NCI-H446 (cell line): ENCODE measurements at regions not wholly inside any gene's neighbourhood (a gene's known extent, or its start where the extent isn't known, plus 50 kb on each side); places are given as distances from the start of the nearest gene placed in this dataset.

Source experiments
- DNase-seq, 2 experiments: peaks; one replicate each; lab custom pipeline; 2025; lab: John Stamatoyannopoulos, UW

DNA sequence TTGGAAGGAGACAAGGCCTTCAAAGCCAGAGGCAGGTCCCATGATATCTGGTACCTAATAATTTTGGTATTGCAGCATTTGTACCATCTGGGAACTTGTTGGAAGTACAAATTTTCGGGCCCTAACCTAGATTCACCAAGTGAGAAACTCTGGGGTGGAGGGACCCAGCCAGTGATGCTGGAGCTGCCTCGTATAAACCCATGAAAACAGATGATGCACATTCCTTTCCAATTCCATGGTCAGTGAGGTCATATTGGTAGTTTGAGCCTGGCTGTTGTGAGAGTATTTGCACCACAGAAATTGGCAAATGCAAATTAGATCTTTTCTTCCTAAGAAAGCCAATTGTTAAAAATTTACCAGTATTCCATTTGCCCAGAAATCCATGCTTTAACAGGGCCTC is 269.6 kb upstream of the PLXNA2 start:
- DNase-seq, result no peak

GRCh38 chr1:208515129-208515528 is 270.9 kb upstream of the PLXNA2 start:
- DNase-seq, result no peak

GRCh38 chr1:208516780-208517179 is 272.6 kb upstream of the PLXNA2 start:
- no peak for DNase-seq

DNA sequence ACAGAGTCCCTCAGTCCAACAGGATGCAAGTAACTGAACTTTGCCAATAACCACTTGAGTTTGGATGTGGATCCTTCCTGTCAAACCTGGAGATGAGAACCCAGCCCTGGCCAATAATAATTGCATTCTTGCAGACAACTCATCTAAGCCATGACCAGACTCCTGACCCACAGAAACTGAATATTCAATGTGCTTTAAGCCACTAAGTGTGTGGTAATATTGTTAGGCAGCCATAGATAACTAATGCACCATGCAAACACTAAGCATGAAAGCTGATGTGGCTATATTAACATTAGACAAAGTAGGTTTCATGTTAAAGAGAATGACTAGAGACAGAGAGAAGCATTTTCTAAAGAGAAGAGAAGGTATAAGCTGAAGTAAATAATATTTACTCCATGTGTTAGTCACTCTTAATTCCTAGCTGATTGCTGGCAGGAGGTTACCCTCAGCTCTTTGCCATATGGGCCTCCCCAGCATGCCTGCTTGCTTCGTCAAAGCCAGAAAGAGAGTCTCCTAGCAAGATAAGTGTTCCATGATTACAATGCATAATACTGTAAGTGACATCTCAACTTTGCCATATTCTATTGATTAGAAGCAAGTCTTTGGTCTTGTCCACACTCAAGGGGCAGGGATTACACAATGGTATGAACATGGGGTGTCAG is 276.4 kb upstream of the PLXNA2 start:
- DNase-seq, result peak; percentile 33 to 71

- DNase-seq, result no peak
These were observed 277.4 kb upstream of the PLXNA2 start for GRCh38 chr1:208521534-208521933.

- DNase-seq, result no peak
These were observed 278.8 kb upstream of the PLXNA2 start for GRCh38 chr1:208523007-208523406.

DNA sequence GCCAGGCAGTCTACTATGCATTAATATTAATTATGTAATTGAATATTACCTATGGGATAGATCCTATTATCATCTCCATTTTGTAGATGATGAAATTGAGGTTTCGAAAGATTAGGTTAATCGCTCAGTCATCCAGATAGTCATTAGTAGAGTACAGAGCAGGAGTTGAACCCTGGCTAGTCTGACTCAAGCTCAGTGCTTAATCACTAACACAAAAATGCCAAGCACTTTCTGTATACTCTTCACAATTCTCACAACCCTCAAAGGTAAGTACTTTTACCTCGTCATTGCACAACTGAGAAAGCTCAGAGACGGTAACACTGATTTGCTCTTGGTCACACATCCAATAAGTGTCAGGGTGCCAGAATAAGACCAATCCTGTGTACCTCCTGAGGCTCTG is 280.2 kb upstream of the PLXNA2 start:
- no peak for DNase-seq

DNA sequence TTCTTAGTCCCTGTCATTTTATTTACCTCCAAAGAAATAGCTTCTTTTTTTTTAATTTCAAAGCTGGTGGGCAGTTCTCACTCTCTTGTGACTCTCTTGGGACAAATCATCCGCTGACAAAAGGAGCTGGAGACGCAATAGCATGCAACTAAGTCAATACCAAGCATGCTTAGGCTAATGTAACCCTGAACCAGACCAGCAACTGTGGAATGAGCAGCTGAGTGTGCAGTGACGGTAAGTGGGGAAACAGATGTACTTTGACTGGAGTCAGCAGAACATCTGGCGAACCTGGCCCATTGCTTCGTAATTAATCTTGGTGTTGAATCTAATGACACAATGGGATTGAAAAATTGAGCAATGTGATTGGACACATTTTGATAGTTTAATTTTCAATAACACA is 280.7 kb upstream of the PLXNA2 start:
- no peak for DNase-seq

DNA sequence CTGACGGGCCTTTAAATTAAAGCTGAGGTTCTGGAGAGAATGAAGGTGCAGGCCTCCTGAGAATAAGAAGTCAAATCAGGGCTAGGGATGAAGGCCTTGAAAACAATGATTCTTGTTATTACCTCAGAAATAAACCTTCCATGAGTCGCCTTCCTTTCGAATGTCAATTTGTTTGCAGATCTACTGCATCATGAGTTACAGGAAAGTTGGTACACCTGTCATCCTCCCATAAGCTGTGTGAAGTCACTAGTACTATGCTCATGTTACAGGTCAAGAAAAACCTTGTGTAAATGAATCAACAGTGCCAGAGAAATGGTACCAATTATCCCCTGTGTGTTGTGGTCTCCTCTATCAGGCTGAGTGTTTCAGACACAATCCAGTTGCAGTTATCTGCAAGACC is 281.2 kb upstream of the PLXNA2 start:
- DNase-seq, result no peak

DNA sequence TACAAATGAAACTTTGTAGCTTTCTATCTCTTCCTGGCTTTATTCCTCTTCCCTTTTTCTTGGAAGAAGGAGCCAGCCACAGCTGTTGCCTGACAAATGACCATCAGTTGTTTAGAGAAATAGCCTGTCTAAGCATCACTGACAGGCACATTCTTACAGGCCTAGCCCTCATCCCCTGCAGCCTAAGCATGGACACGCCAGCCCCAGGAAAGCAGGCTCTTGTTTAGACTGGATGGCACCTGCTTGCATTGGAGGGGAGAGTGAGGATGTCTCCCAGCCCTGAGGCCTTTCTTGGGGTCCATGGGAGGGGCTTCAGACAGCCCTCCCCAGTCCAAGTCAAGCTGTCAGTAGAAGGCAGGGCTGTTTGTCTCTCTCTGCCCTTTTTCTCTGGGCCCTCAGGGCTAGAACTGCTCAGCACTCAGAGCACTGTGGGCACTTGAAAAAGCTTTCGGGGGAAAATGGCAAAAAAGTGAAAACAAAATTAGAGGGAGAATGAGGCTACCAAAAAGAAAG is 282.5 kb upstream of the PLXNA2 start:
- no peak for DNase-seq

- DNase-seq, result no peak
These were observed 283.0 kb upstream of the PLXNA2 start for GRCh38 chr1:208527156-208527555.

DNA sequence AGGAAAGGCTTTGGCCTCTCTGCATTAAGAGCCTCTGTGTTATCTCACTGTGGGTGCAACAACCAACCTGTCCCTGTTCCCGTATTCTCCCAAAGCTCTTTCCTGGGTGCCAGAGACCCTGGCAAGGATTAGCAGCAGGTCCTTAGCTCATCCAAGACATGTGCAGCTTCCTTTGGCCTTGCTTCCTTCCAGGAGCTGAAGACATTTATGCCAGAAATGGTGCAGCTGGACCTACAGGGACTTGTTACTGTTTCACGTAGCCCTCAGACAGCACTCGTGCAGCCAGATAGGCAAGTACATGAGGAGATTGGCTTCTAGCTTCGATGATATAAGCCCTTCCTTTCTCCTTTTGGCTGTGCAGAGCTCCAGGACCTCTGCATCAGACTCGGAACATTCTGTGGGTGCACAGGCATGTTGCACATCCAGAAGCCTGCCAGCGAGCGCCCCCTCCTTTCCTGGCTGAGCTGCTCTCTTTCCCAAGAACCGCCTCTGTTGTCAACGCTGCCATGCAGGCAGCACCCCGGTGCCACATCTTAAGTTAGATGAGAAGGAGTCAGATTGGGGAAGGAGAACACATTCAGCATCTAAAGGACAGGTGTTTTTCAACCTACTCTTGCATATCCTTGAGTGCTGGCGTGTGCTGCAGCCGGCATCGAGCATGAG is 284.5 kb upstream of the PLXNA2 start:
- DNase-seq, result no peak

- no peak for DNase-seq
These were observed 287.0 kb upstream of the PLXNA2 start for GRCh38 chr1:208531003-208531750.

- DNase-seq, result peak in 1 of 2 experiments; percentile 29
These were observed 289.8 kb upstream of the PLXNA2 start for GRCh38 chr1:208533746-208534598.

GRCh38 chr1:208534599-208534897 is 290.4 kb upstream of the PLXNA2 start:
- DNase-seq, result peak; percentile 86 to 93

DNA sequence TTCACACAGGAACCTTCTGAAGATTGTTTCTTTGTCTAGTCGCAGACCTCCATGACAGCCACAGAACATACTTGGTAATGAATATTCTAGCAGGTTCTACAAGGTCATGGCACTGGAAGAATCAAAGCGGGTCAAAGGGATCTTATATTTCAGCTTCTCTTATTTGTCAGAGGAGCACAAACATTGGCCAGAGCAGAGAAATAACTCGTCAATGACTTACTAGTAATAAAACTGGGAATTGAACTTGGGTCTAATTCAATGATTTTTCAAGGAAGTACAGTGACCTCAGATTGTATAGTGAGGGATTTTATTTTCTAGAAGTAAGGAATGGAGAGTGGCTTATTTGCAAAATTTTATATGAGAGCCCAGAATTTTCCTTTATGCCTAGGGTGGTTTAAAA is 290.8 kb upstream of the PLXNA2 start:
- DNase-seq, result no peak

DNA sequence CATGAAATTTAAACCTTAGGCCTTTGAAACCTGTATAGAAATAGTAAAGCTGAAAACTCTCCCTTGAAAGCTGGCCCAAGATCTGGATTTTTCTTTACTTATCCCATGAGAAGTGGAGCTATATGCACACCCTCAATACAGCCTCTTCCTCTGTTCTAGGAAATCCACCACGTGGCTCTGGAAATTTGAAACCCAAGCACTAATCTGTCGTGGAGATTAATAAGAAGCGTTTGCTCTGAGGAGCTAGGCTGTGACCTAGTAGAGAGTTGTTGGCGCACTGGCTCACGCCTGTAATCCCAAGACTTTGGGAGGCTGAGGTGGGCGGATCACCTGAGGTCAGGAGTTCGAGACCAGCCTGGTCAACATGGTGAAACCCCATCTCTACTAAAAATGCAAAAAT is 291.3 kb upstream of the PLXNA2 start:
- DNase-seq, result no peak

- no peak for DNase-seq
These were observed 292.0 kb upstream of the PLXNA2 start for GRCh38 chr1:208536212-208536611.

DNA sequence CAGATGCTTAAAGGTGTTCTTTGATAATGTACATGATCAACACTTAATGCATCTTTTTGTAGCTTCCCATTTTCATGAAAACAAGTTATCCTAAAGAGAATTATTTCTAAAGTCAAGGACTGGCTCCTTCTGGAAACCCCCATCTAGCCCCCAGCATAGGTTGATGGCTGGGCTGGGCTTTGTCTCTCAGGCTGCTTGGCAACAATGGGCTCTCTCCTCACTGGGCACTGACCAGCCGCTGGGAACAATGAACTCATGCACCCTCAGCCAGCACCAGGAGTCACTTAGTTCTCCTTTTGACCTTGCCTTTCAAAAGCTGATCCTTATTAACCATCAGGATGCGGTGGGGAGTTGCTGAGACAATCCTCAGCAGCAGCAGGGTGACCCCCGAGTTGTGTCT is 293.0 kb upstream of the PLXNA2 start:
- no peak for DNase-seq

DNA sequence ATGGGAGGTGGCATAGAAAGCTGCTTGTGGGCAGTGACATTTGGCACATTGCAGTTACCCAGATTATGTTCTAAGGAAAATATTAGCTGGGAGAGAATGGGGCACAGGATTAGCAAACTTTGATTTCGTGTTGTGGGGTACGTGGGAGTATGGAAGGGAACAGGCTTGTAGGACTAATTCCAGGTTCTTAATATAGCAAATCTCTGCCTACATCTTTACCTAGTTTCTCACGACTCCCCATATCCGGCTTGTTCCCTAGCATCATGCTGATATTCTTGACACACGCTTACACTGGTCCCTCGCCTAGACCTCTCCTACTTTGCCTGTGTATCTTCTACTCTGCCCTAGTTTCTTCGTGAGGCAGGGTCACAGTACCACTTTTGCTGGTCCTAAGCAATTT is 293.9 kb upstream of the PLXNA2 start:
- DNase-seq, result no peak

DNA sequence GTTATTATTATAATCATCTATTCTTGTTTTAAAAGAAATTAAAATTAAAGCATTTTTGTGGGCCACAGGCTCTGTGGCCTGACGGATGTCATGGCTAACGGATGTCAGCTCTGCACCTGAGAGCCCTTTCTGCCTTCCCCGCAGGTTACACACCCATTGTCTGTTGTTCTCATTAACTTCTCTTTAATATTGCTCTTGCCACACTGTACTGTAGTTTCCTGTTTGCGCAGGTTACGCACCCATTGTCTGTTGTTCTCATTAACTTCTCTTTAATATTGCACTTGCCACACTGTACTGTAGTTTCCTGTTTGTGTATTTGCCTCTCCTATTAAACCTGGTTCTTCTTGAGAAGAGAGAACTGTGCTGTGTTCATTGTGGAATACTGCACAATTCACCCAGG is 294.4 kb upstream of the PLXNA2 start:
- DNase-seq, result no peak

- DNase-seq, result peak in 1 of 2 experiments; percentile 34
These were observed 296.5 kb upstream of the PLXNA2 start for GRCh38 chr1:208540724-208541123.
